GM18508 (cell line): ENCODE measurements at regions not wholly inside any gene's neighbourhood (a gene's known extent, or its start where the extent isn't known, plus 50 kb on each side); places are given as distances from the start of the nearest gene placed in this dataset.

Experiments used
- ATAC-seq: cut with Tn5 transposase; IDR thresholded peaks from one replicate; pipeline ENCODE4 v1.9.1; 2021; ENCODE audit warnings: moderate number of reproducible peaks; ENCODE audit not compliant: insufficient read depth, unreplicated experiment

DNA sequence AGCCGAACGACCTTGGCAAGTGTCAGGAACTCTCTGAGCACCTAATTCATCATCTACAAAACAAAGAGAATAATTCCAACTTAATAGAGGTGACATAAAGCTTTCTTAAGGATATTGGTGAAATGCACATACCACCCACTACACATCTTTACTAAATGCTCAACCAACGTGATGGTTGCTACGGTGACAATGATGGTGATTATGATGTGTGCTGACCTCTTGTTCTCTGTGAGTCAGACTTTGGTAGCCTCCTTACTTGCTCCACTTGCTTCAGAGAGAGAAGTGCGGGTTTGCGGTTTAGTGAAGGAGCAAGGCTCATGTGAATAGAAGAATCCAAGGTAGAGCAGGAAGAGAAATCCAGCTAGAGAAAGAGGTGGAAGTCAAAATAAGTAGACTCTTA, 52.8 kb upstream of the CLNK start:
- ATAC-seq = no peak

DNA sequence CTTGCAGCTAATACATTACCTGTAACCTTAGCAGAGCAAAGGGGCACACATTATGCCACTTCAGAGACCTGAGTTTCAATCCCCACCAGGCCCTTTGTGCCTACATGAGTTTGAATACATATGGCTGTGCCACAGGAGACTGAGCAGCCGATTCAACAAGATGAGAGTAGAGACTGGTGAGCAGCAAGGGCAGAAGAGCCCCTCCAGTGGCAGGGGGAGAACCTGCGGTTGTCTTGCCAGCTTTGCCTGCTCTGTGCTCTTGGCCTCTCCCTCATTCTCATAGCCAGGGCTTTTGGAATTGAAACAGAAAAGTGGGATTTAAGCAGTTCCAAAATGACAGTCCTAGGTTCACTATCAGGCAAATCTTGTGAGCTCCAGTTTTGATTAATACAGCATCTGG, 52.3 kb upstream of the CLNK start:
- ATAC-seq = no peak

DNA sequence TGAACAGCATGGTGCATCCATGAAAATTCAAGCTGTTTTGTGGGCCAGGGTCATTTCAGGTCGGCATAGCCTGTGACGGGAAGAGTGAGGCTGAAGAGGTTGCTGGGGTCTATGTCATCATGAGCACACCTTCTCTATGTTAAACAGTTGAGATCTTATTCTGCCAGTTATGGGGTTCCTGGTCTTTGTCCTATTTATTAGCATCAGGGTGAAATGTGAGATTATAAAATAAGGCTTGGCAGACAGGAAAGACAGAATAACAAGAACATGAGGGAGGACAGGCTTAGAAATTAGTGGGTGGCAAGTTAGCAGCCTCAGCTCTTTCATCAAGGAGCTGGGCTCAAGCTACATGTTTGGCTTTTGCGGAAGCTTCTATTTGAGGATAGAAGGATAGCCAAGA, 51.7 kb upstream of the CLNK start:
- ATAC-seq = no peak

DNA sequence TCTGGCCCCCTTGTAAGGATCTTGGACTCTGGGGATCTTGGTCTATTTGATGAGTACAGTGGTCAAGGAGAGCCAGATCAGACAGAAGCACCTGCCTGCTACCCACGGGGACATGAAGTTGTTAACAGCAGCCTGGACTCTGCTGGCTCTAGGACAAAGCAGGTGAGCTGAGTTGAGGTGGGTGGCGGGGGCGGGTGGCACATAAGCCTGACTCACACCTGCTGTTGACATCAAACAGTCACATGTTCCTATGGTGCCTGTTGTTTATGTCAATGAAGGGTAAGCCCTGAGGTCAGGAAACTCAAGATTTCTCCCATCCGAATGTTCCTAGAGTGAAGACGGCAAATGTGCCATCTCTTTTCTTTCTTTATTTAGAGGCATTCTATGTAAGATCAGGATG, 50.1 kb upstream of the CLNK start:
- ATAC-seq = no peak
